Medulla oblongata (tissue), 1 donor: ENCODE measurements at regions not wholly inside any gene's neighbourhood (a gene's known extent, or its start where the extent isn't known, plus 50 kb on each side); places are given as distances from the start of the nearest gene placed in this dataset.

Experiments
- DNase-seq: peaks from one replicate; pipeline ENCODE4 v3.0.0-alpha.2; 2015; ENCODE audit errors: extremely low spot score

- DNase-seq, result no peak
These were observed 343.2 kb downstream of the ACTL7B start for GRCh38 chr9:108512426-108513173.

GRCh38 chr9:108511307-108511706 is 344.5 kb downstream of the ACTL7B start:
- DNase-seq, result no peak

DNA sequence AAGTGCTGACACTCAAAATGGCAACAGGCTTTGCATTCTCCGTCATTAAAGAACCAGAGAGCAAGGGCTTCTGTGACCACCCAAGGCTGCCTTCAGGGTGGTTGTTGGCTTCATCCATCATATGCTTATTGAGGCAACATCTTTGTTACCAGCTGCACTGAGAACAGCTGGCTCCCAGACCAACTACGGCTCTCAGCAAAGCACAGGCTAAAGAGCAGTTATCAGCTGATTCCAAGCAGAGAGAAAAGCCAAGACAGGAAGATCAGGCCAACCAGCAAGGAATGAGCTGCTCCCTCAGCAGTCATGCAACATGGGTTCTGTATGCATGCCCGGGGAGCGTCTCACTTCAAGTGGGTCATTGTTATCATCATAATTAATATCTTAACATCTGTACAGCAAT is 358.9 kb downstream of the ACTL7B start:
- DNase-seq, result no peak

DNA sequence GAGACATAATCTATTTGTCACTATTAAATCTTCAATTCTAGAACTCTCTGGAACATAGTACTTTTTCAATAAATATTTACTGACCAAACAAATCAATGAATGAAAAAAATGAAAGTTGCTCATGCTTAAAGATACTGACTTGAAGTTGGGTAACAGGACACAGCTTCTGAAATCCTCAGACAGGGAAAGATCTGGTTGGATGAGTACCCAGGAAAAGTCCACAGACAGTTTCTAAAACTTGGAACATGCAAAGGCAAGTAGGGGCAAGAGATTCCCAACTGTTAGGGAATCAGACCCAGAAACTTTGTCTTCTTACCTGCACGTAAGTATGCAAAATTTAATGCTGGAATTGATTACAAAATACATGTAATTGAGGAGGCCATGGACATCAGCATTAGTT is 366.2 kb downstream of the ACTL7B start:
- no peak for DNase-seq

- DNase-seq, result no peak
These were observed 369.0 kb downstream of the ACTL7B start for GRCh38 chr9:108486831-108487230.

DNA sequence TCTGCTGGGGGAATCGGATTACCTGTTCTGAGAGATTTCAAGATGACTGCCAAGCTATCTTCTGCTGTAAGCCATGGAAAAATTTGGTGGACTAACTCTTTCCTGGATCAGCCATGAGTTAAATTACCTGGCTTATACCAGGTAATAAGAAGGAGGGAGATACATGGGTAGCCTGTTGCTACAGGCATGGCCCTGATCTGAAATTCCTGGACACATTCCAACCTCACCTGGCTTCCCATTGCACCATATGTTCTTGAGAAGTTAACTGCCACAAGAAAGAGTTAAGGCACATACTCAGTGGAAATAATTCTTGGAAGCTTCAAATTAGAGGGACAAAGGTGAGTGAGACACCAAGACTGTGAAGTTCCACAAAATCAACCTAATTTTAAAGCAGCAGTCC is 371.3 kb downstream of the ACTL7B start:
- DNase-seq, result no peak

DNA sequence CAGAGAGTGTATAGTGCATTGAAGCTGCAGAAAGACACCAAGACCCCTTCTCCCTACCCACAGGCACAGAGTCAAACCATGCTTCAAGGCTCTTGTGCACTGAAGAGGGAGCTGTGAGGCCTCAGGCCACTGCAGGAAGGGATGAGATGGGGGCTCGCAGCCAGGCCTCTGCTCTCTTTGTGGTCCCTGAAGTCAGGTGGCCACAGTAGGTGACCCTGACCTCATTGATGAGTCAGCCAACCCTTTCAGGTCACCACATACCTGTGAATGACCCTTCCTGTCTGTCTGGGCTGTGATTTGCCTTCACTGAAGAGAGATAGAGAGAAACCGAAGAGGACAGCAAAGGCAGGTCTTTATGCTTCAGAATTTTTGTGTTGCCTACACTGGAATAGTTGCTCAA is 372.1 kb downstream of the ACTL7B start:
- DNase-seq, result no peak

GRCh38 chr9:108479989-108480652 is 375.7 kb downstream of the ACTL7B start:
- DNase-seq, result no peak

DNA sequence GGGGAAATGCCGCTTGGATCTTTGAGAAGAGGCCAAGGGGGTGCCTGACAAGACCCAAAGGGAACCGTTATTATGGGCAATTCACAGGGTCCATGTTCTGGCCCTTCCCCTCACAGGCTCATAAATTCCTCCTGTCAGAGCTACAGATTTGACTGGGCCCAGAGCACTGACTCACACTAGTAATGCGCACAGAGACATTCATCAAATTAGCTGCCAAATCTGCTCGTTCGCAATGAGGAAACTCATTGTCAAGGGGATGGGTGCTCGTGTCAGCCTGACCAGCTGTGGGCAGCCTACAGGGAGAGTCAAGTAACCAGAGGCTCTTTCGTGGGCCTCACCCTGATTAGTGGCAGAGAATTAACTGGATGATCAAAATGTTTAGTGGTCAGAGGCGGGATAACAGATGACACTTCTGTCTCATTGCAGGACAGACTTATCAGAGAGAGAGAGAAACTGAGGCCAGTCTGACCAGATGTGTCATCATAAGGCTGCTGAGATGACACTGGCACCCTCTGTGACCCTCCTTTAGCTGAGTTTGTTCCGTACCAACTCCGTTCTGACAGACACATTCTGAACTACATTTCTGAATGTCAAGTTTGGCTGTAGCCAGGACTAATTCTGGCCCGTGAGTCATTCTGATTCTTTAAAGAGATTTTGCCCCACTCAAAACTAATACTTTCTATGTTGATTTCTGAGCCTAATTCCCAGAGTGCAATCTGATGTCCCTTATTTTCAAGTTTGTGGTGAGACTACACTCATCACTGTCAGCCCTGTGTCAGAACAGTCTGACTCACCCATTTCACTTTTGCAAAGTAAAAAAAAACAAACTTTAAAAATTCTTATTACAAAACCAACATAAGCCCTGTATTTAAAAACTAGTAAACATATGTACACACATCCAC is 377.1 kb downstream of the ACTL7B start:
- no peak for DNase-seq

DNA sequence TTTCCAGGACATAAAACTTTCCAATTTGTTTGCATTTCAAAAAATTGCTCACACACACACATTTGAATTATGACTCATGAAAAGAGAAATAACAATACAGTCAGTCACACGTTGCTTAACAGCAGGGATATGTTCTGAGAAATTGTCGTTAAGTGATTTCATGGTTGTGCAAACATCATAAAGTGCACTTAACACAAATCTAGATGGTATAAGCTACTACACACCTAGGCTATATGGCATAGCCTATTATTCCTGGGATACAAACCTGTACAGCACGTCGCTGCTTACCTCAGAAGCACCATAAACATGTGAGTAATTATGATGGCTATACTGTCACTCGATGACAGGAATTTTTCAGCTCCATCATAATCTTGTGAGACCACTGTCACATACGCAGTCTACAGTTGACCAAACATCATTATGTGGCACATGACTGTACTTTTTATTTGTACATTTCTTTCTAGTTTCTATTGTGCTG is 378.2 kb downstream of the ACTL7B start:
- DNase-seq, result no peak

DNA sequence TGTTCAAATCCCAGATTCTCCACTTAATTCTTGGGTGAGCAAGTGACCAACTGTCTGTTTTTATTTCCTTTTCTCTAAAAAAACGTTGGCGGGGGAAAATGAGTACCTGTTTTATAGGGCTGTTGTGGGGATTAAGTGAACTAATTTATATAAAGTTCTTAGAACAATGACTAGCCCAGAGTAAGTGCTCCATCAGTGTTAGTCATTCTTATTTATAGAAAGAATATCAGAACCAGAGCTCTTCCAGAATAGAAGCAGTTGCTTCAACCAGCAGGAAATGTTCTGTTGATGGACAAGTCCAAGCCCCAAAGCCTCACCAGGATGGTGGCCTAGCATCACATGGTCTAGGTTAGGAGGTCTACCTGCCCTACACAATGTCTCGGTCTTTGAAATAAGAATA is 379.2 kb downstream of the ACTL7B start:
- DNase-seq, result no peak

GRCh38 chr9:108475813-108476212 is 380.0 kb downstream of the ACTL7B start:
- DNase-seq, result no peak

- no peak for DNase-seq
These were observed 381.4 kb downstream of the ACTL7B start for GRCh38 chr9:108474356-108474755.

- no peak for DNase-seq
These were observed 382.3 kb downstream of the ACTL7B start for GRCh38 chr9:108473209-108474112.

- DNase-seq, result no peak
These were observed 386.1 kb downstream of the ACTL7B start for GRCh38 chr9:108469654-108470053.

DNA sequence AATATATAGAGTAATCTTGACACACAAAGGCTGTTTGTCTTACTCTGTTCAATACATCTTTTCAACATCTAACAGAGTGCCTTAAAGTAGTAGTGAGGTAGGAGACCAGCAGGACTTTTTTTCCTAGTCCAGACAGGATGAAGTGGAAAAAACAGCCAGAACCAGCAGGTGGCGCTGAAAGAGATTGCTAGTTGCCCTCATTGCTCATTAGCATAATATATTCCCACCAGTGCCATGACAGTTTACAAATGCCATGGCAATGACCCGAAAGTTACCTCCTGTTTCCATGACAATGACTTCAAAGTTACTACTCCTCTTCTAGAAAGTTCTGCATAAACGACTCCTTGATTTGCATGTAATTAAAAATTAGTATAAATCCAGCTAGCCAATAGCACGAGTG is 387.4 kb downstream of the ACTL7B start:
- DNase-seq, result no peak

DNA sequence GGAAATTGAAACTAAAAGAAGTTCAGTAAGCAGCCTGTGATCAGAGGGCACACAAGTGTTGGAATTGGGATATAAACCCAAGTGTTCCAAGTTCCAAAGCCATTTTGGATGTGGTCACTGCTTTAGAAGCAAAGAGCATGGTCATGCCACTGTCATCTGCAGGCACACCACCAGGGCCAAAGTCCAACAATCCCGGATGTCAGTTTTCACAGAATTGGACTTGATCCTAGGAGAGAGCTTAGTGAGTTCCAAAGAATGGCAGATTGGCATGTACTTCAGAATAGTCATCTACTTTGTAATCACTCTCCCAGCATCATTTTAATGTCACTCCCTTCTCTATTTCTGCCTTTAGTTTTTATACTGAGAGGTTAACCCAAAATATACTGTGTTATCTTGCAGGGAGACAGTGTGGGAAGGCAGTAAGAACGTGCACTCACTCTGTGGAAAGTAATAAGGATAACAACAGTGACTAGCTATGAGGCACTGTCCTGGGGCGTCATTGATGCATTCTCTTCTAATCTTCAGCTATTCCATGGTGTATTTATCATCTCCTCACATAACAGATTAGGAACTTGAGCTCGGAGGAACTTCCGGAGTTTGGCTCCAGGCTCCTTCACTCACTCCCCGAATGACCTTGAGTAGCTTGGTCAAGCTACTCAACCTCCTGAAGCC is 388.0 kb downstream of the ACTL7B start:
- no peak for DNase-seq

DNA sequence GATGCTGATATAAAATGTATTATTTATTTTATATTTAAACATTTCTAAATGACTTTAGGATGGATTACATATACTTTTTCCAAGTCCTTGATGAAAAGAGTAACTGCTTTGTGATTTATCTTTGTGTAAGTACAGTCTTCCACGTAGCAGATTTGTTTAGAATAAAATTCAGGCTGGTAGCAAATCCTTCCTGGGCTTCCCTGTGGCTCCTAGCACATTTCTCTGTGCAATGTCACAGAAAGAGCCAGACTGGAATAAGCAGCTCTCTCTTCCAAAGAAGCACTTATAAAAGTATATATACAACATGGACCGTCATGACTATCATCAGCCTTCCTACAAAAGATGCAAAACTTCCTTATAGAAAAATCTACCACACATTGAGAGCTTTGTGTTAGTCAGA is 388.6 kb downstream of the ACTL7B start:
- DNase-seq, result no peak

- no peak for DNase-seq
These were observed 389.5 kb downstream of the ACTL7B start for GRCh38 chr9:108466304-108466703.

GRCh38 chr9:108463932-108464606 is 391.7 kb downstream of the ACTL7B start:
- no peak for DNase-seq
